ENCODE measurements at regions not wholly inside any gene's neighbourhood (a gene's known extent, or its start where the extent isn't known, plus 50 kb on each side); places are given as distances from the start of the nearest gene placed in this dataset.

DNA sequence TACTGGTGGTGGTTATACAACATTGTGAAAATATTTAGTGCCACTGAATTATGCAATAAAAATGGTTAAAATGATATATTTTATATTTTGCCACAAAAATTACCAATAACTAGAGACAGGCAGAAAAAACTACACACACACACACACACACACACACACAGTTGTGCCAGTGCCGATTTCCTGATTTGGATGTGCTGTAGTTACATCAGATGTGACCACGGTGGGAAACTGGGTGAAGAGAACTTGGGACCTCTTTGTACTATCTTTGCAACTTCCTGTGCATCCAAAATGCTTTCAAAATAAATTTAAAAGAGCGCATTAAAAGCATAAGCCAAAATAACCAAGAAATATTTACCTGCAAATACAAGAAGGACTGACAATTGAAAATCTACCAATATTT lies 61.6 kb upstream of the CCBE1 start:
- DNase-seq (ENCODE audit: low read depth in 2 of 2), result no peak

DNA sequence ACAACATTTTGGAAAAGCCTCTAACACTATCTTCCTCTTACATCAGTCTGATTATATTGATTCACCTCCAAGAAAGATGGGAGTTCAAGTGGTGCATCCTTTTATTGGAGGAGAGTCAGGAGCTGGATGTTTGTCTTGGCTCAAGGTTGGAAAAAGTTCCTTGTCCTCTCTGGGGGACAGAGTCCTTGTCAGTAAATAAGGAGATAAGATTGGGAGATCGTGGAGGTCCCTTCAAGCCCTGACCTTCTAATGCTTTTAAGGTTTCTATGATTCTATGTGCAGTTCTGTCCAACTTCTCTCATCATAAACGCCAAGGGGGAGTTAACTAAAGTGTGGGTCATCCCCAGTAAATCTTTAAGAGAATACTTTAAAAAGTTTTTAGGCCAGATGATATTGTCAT lies 60.9 kb upstream of the CCBE1 start:
- DNase-seq (ENCODE audit: low read depth in 2 of 2), result no peak

DNA sequence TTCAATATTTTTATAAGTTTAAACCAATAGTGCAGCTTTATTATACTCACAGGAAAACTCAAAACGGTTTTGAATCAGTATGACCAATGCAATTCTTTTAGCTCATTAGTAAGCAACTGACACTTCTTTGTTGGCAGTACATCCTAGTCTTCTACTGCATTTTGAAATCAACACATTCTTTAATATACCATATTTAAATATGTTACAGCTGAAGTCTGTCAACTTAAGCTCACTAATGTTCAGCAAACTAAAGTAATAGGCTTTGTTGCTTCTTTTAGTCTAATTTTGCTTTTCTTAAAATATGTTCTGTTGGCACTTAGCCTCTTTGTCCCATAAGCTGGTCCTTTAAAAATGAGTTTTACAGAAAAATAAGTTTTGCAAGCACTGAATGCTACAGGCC lies 55.4 kb upstream of the CCBE1 start:
- no peak for DNase-seq (ENCODE audit: low read depth in 2 of 2)

DNA sequence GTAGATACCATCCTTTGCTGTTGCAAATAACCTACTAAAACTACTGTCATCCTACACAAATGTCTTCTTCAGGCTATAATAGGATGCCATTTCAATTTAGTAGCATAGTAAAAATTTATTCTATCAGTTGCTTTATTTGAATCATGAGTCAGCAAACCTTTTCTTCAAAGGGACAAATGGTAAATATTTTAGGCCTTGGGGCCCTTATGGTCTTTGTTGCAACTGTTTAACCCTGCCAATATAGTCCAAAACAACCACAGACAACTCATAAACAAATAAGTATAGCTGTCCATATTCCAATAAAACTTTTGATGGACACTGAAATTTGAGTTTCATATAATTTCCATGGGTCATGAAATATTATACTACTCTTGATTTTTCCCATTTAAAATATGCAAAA lies 54.0 kb upstream of the CCBE1 start:
- no peak for DNase-seq (ENCODE audit: low read depth in 2 of 2)

DNA sequence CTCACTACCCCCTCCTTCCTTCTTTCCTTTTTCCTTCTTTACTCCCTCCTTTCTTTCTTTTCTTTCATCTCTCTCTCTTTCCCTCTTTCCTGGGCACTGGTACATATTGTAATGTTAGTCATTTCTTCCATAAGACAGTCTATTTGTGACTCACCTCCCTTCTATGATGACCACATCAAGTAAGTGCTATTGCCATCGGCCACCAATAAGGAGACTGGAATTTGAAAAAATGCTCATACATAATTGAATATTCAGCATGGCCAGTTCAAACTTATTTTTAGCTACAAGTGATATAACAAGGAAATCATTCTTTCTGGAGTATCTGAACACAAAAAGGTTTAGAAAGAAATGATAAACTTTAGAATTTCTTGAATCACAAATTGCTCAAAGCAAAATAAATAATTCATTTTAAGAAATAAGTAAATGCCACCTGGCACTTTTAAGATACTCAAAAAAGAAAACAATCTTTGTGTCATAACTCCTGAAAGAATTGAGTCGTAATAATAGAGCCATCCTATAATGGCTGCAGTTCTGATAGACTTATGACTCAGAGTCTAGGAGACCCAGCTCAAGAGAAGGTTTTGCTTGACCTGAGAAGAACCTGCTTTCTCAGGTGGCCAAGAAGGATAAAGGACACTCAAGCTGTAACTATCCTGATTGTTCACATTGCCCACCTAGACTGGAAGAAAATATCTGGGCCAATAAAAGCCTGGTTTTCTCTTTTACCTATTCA lies 51.6 kb upstream of the CCBE1 start:
- DNase-seq (ENCODE audit: low read depth in 2 of 2), result no peak
